GM12874 (cell line): ENCODE measurements at regions not wholly inside any gene's neighbourhood (a gene's known extent, or its start where the extent isn't known, plus 50 kb on each side); places are given as distances from the start of the nearest gene placed in this dataset.

Experiments used
- TF ChIP-seq, protein P1 (sequence below): IDR thresholded peaks from 2 replicates; pipeline ENCODE4 v1.5.1; 2011; ENCODE audit warnings: low read depth, mild to moderate bottlenecking, control low read depth, low read length, moderate library complexity; ENCODE audit not compliant: insufficient read depth

DNA sequence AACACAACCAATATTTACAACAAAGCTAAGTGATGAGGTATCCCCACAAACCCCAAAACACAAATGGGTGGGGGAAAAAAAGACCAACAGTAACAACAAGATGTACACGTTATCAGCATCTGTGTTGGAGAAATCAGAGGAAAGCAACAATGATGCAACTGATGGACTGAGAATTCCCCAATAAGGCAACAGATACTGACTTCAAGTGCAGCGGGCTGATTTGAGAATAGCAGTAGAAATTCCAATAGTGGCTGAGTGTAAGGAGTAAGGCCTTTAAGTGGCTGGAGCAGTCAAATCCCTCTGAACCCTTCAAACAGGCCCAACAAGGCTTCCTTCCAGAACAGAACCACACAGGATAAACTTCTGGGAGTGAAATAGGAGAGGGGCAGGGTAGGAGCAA lies 97.6 kb downstream of the TM2D1 start:
- TF ChIP-seq, protein P1, sequence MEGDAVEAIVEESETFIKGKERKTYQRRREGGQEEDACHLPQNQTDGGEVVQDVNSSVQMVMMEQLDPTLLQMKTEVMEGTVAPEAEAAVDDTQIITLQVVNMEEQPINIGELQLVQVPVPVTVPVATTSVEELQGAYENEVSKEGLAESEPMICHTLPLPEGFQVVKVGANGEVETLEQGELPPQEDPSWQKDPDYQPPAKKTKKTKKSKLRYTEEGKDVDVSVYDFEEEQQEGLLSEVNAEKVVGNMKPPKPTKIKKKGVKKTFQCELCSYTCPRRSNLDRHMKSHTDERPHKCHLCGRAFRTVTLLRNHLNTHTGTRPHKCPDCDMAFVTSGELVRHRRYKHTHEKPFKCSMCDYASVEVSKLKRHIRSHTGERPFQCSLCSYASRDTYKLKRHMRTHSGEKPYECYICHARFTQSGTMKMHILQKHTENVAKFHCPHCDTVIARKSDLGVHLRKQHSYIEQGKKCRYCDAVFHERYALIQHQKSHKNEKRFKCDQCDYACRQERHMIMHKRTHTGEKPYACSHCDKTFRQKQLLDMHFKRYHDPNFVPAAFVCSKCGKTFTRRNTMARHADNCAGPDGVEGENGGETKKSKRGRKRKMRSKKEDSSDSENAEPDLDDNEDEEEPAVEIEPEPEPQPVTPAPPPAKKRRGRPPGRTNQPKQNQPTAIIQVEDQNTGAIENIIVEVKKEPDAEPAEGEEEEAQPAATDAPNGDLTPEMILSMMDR, result no peak

DNA sequence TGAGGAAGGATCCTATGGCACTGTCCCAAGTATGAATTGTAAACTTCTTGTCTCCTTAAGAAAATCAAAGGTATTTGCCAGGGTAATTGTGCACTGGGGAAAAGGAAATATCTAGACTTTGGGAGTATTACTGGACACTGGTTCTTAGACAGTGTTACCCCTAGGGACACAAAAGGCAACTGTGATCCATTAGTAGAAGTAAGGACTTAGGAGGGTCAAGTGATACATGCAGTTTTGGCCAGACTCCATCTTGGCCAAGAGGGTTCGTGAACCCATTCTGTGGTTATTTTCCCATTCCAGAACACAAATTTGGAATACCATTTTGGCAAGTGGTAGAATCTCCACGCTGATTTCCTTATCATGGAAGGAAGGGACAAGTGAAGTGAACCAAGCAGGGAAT lies 98.1 kb downstream of the TM2D1 start:
- TF ChIP-seq, protein P1, result no peak

DNA sequence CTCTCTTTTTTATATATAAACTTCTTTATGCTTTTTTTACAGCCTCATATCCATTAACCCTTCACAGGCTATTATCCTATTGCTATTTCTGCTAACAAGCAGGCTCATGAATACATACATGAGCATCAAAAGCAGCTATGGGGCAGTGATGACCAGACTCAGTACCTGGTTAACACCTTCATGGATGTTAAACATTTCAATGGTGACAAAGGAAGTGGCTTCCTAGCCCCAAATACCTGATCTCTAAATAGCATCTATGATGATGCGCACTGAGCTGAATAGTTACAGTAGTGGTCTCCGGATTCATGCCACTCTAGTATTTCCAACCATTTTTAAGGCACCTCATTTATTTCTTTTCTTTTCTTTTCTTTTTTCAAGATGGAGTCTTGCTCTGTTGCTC lies 101.1 kb downstream of the TM2D1 start:
- TF ChIP-seq, protein P1, result no peak

DNA sequence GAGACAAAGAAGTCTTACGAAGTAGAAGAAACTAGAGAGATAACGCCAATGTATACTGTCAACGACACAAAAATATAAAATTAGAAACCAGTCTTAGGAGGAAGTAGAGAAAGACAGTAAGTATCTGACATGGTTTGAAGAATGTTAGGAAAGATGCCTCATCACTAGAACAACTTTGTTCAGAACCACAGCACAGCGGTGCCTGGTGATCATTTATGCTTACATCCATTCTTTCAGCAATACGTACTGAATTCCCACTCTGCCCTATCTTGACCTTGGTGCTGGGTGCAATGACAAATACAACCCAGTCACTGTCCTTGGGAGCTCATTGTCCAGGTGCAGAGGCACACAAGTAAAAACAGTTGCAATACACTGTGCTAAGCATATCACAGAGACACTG lies 104.4 kb downstream of the TM2D1 start:
- TF ChIP-seq, protein P1, result no peak

DNA sequence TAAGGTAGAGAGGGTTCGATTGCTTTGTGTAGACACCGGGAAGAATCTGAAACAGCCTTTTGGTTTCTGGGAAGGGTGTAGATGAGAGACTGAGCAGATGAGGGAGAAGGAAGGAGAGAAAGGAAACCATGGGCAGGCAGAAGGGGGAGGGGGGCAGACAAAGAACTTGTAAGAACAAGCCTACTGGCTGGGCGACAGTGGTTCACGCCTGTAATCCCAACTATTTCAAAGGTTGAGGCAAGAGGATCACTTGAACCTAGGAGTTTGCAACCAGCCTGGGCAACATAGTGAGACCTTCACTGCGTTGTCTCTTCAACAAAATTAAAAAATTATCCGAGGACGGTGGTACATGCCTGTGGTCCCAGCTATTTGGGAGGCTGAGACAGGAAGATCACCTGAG lies 106.2 kb downstream of the TM2D1 start:
- TF ChIP-seq, protein P1, result no peak

DNA sequence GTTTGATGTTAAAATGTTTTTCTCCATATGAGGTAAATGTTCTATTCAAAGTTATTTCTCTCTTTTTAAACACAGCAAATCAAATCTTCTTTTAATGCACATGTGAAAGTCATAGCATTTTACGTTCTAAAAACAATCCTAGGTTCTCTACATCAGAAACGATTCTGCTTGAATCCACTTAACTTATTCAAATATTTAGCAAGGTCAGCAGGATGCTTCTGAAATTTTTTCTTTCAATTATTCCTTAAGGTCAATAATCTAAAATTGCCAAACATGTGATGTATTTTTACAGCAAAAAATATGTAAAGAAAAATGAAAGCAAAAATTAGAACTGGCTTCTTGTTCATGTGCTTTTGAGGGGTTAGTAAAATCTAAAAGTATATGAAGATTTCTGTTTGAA lies 106.7 kb downstream of the TM2D1 start:
- TF ChIP-seq, protein P1, result no peak

DNA sequence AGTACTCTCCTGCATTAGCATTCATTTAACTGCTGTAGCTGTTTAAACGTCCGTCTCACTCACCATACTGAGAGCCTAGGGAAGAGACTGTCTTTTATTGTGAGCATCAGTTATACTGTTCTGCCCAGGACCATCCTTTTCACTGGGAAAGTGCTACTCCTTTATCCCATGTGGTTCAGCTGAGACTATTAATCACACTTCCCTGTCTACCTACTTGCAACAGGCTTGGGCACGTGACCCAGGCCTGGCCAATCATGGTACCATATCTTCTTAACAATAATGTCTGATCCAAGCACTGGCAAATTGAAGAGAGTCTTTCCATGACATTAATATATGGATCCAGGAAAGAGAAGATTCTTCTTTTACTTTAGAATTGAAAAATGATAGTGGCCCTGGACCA lies 108.1 kb downstream of the TM2D1 start:
- TF ChIP-seq, protein P1, result no peak

DNA sequence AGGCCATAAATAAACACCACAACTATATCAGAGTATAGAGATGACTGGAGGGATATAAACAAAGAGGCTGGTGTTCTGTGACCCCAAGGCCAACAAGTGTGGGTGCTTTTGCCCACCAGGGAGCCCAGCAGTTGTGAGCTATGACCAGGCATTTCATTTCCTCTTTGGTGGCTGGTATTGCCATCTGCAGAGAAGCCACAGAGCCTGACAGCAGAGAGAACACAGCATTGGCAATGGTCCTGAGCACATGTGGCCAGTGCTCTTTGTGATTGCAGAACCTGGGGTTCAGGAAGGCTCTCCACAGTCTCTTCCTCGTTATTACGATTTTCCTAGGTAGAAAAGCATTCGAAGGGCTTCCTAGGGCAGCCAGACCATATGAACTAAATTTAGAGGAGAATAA lies 112.3 kb downstream of the TM2D1 start:
- TF ChIP-seq, protein P1, result no peak
